ENCODE measurements at regions not wholly inside any gene's neighbourhood (a gene's known extent, or its start where the extent isn't known, plus 50 kb on each side); places are given as distances from the start of the nearest gene placed in this dataset.

DNA sequence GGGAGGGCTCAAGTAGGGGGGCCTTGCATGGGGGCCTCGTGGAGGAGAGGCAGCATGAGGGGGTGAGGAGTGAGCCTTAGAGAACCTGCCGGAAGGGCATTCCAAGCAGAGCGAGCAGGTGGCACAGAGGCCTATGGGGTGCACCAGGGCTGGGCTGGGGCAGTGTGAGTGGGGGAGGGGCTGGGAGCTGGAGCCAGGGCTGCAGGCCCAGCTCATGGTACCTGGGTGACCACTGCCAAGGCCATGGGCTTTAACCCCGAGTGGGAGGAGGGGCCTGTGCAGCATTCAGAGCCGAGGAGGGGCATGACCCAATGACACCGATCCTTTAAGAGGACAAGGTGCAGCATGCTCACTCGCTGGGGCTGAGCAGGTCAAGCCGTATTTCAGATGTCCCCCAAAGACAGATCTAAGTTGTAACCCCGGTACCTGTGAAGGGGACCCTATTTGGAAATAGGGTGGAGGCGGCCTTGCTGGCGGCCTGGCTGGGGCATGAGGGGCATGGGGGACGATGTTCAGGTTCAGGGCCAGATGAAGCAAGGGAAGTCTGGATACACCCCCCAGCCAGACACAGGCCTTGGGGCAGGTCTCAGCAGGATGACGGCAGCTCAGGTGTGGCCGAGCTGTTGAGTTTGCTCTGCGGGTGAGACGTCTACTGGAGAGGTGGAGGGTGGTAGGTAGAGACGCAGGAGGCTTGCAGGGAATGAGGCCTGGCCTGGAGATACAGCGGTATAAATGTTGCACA lies 137.0 kb downstream of the CPZ start:
- TF ChIP-seq, protein P1, sequence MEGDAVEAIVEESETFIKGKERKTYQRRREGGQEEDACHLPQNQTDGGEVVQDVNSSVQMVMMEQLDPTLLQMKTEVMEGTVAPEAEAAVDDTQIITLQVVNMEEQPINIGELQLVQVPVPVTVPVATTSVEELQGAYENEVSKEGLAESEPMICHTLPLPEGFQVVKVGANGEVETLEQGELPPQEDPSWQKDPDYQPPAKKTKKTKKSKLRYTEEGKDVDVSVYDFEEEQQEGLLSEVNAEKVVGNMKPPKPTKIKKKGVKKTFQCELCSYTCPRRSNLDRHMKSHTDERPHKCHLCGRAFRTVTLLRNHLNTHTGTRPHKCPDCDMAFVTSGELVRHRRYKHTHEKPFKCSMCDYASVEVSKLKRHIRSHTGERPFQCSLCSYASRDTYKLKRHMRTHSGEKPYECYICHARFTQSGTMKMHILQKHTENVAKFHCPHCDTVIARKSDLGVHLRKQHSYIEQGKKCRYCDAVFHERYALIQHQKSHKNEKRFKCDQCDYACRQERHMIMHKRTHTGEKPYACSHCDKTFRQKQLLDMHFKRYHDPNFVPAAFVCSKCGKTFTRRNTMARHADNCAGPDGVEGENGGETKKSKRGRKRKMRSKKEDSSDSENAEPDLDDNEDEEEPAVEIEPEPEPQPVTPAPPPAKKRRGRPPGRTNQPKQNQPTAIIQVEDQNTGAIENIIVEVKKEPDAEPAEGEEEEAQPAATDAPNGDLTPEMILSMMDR (IDR thresholded peaks at IDR 0.05; ENCODE audit: low read depth, low read length): no peak
- no peak for DNase-seq
- H3K9me3 ChIP-seq (ENCODE audit: severe bottlenecking): peaks cover 7% of the 10 kb centered on the region
- H3K36me3 ChIP-seq: no peaks in the 10 kb centered on the region
- H3K27me3 ChIP-seq (ENCODE audit: insufficient read depth, low read depth, severe bottlenecking): no peaks in the 10 kb centered on the region
- no peak overlapping the region for H3K27ac ChIP-seq
- H3K4me3 ChIP-seq (ENCODE audit: low read depth, low read length): no peak overlapping the region

DNA sequence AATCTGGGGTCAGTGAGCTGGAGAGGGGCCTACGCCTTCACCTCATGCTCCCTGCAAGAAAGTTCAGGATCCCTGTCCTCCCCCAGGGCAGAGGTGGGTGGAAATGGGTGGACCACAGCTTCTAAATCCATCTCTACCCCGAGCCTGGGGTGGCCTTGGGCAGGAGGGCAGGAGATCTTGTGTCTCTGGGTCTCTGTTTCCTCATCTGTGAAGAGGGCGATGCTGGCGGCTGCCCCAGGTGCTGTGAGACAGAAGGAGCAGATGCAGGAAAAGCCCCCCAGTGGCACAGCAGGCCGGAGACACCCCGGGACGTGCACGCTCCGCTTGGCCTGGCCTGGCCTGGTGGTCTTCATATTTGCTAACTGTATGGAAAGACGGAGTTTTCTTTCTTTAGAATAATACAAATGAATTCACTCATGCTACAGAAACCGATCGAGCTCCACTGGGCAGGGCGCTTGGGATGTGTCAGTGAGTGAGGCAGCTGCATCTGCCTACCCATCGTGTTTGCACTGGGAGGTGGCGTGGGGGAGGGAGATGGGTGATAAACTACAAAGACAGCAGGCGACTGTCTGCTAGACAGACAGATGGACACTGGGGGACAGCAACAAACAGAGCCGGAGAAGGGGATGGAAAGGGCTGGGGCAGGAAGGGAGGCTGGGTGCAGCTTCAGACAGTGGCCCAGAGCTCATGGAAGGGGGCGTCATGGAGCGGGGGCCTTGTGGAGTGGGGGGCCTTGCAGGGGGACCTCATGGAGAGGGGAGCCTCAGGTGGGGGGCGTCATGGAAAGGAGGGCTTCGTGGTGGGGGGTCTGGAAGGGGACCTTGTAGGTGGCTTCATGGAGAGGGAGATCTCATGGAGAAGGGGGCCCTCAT lies 136.2 kb downstream of the CPZ start:
- H3K27me3 ChIP-seq (ENCODE audit: insufficient read depth, low read depth, severe bottlenecking): no peaks in the 10 kb centered on the region
- no peak for DNase-seq
- H3K4me3 ChIP-seq (ENCODE audit: low read depth, low read length): no peak overlapping the region
- H3K27ac ChIP-seq: no peak overlapping the region
- no peaks in the 10 kb centered on the region for H3K36me3 ChIP-seq
- TF ChIP-seq, protein P1 (IDR thresholded peaks at IDR 0.05; ENCODE audit: low read depth, low read length): no peak
- H3K9me3 ChIP-seq (ENCODE audit: severe bottlenecking): peaks cover 4% of the 10 kb centered on the region

DNA sequence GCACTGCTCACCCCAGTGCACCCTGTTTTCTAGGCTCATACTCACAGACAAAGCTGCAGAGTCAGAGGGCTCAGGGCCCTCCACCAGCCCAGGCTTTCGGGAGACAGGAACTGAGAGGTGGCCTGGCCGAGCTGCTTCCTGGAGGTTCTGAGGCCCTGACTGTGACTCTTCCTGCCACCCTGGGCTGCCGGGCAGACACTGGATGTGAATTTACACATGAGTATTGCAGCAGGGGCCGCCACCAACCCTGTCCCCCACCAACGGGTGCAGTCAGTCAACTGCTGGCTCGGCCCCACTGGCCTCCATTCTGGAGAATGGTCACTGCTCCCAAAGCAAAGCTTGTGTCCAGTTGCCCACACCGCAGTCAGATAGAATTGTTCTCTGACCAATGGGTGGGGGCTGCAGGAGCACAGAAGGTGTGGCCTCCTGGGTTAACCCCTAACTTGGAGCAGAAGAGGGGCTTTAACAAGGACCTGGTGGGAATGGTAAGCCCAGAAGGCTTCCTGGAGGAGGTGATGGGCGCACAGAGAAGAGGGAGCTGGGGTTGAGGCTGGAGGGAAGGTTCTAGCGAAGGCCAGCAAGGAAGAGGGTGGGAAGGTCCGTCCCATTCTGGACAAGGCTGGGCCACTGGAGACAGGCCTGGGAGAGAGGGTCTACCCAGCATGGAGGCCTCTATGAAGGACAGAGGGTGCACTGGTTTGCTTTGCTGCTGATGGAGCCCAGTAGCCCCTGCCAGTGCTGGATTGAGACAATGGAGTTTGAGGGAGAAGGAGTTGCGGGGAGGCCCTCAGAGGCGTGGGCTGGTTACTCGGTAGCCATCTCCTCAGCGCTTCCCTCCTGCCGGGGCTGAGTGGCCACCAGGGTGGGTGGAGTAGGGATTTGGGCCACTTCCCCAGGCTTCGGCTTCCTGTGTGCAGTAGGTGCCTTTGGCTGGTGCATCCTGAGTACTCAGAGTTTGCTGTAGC lies 135.3 kb downstream of the CPZ start:
- H3K4me3 ChIP-seq (ENCODE audit: low read depth, low read length): no peak overlapping the region
- TF ChIP-seq, protein P1 (IDR thresholded peaks at IDR 0.05; ENCODE audit: low read depth, low read length): no peak
- DNase-seq: no peak
- H3K27me3 ChIP-seq (ENCODE audit: insufficient read depth, low read depth, severe bottlenecking): no peaks in the 10 kb centered on the region
- H3K36me3 ChIP-seq: no peaks in the 10 kb centered on the region
- H3K27ac ChIP-seq: no peak overlapping the region
- H3K9me3 ChIP-seq (ENCODE audit: severe bottlenecking): no peaks in the 10 kb centered on the region

DNA sequence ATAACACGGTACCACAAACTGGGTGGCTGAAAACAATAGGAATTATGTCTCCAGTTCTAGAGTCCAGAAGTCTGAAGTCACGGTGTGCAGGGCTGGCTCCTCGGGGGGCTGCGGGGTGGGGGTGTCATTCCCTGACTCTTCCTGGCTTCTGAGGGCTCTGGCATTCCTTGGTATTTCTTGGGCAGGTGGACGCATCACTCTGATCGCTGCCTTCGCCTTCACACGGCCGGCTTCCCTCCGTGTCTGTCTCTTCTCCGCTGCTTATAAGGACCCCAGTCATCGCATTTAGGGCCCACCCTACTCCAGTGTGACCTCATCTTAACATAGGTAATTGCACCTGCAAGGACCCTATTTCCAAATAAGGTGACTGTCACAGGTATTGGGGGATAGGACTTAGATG lies 134.6 kb downstream of the CPZ start:
- Histone ChIP-seq H3K27ac (no peak overlapping the region), H3K36me3 (no peaks in the 10 kb centered on the region), H3K4me3 (ENCODE audit: low read depth, low read length) (no peak overlapping the region), H3K9me3 (ENCODE audit: severe bottlenecking) (no peaks in the 10 kb centered on the region), H3K27me3 (ENCODE audit: insufficient read depth, low read depth, severe bottlenecking) (no peaks in the 10 kb centered on the region)
- no peak for DNase-seq
- TF ChIP-seq, protein P1 (IDR thresholded peaks at IDR 0.05; ENCODE audit: low read depth, low read length): no peak

DNA sequence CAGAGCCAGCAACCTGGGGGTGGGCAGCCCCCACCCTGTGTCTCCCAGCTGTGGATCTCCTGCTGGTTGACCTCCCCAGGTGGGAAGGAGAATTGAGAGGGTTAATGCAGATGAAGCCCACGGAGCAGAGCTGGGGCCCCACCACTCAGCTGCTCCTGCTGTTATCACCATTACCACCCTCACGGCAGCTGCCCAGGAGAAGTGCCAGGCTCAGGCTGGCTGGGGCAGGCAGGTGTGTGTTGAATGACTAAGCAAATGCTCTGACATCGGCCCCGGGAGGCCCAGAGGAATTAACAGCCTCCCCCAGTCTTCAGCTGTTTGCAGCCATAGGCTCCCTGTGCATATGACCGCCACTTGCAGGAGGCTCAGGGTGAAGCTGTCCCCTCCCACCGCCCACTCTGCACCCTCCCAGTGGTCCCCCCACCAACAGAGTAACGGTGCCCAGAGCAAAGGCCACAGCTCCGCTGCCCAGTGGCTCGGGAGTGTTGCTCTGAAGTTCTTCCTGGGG lies 133.8 kb downstream of the CPZ start:
- peak; percentile 3 for DNase-seq
- no peak overlapping the region for H3K27ac ChIP-seq
- no peak overlapping the region for H3K4me3 ChIP-seq (ENCODE audit: low read depth, low read length)
- H3K36me3 ChIP-seq: no peaks in the 10 kb centered on the region
- no peaks in the 10 kb centered on the region for H3K9me3 ChIP-seq (ENCODE audit: severe bottlenecking)
- TF ChIP-seq, protein P1 (IDR thresholded peaks at IDR 0.05; ENCODE audit: low read depth, low read length): no peak
- H3K27me3 ChIP-seq (ENCODE audit: insufficient read depth, low read depth, severe bottlenecking): no peaks in the 10 kb centered on the region

Measured in WERI-Rb-1 (cell line).